HG03095 (cell line): ENCODE measurements at regions not wholly inside any gene's neighbourhood (a gene's known extent, or its start where the extent isn't known, plus 50 kb on each side); places are given as distances from the start of the nearest gene placed in this dataset.
A peak's percentile ranks its signal among the peaks of the same experiment; 100 is the strongest.
"Not testable (repeated sequence)": the region's sequence is repeated elsewhere in the genome, so short reads cannot be mapped to it uniquely, and the experiment has no call there.

Experiments
- ATAC-seq: cut with Tn5 transposase; IDR thresholded peaks from one replicate; pipeline ENCODE4 v1.9.1; 2021; ENCODE audit warnings: moderate library complexity; ENCODE audit not compliant: unreplicated experiment

DNA sequence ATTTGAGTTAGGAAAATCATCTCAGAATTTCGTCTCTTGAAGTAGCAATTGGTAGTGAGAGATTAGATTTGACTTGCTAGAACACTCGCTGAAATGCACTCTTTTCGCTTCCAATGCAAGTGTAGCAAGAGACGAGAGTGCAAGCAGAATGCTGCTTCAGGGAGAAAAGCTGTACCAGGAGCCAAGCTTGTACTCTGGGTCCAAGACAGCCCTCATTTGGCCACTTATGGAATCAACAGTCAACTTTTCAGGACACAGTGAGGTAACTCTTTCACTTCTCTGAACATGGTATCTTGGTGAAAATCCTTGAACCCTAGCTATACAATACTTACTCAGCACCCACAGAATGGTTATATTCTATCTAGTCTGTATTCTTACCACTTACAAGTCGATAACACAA, 107.6 kb upstream of the TERB2 start:
- ATAC-seq = not testable (repeated sequence)

DNA sequence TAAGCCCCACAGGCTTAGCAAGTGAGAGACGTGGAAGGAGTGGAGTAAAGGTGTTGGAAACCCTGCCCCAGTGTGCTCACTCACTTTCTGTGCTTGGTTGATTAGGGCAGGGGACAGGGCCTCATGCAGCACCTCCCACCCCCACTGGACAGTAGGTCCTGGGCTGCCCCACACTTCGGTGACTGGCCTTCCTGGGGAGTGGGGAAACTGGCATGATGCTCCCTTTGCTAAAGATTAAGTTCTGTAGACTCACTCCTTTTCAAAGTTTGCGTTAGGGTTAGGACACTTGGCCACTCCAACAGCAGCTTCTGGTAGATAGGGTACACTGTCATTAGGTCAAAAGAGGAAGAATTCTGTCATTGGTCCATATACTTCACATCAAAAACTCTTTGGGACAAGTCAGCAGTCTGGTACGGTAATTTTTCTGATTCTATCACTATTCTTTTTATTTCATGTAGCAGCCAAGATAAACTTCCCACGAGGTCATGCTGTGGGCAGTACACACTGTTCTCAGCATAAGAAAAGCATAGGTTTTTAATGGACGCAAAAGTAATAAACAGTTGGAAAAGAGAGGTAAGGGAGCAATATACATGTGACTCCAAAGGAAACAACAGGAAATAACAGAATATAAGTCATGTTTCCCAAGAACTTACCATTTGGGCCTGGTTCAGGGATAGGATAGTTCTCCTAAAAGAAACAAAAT, 106.6 kb upstream of the TERB2 start:
- not testable (repeated sequence) for ATAC-seq

DNA sequence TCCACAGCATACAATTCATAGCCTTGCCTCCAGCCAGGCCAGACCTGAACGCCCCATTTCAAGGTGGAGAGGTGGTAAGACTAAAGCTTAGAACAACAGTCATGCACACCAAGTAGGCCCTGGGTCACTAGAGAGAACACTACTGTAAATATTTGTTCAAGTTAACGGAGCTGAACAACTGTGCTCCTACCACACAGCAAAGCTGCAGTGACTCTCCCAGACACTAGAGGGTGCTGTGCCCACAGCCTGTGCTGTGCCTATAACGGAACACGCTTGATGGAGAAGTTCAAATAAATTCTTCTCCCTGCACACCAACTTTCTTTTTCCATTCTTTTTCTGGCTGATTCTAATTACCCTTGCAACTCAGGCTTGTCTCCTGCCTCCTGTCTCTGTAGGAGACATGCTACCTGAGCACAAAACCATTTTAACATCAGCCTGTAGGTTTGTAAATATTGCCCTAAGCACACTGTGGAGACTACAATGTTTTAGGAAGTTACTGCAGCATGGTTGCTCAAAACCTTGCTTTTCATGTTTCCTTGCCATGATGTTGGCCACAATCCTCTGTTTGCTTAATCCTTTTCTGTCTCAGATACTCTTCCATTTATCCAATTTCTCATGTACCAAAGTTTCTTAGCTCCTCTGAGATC, 103.1 kb upstream of the TERB2 start:
- peak; percentile 68 for ATAC-seq

DNA sequence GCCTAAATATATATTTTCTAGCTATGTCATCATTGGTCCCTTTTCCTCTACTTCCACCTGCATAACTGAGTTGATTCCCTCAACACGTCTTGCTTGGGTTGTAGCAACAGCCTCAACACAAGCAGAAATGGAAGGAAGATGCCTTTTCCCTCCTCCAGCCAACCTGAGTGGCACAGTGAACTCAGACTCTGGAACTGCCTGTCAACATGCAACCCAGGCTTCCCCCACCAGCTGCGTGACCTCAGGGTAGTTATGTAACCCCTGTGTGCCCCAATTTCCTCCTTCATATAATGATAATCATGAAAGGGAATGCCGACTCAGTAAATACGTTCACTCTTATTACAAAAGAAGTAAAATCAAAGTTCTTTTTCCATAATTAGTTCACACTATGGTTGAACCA, 101.8 kb upstream of the TERB2 start:
- ATAC-seq = not testable (repeated sequence)

DNA sequence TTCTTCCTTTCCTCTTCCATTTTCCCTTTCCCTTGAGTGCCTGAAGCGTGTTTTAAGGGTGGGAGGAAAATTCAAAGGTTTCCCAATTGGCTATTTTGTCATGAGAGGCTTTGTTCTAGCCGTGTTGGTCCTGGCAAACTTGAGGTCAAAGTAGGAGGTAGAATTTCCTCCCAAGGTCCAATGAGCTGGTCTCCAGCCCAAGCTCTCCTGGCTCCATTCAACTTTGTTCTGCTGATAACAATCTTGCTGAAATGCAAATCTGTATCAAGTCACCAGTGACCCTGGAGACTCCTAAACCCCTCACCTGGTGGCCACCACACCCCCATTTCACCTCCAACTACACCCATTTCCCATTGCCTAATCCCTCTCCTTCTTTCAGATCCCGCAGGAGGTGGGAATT, 100.2 kb upstream of the TERB2 start:
- ATAC-seq = not testable (repeated sequence)

DNA sequence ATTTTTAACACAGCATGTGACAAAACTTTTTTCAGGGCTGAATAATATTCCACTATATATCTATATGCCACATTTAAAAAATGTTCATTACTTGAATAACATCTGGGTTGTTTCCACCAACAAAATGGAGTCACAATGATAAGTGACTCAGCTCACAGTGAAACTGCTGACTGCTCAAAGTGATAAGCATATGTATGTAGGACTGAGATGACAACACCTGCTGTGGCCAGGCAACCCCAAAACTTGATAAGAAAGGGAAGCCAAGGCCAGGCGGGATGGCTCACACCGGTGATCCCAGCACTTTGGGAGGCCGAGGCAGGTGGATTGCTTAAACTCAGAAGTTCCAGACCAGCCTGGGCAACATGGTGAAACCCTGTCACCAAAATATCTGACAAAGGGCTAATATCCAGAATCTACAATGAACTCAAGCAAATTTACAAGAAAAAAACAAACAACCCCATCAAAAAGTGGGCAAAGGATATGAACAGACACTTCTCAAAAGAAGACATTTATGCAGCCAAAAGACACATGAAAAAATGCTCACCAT, 99.2 kb upstream of the TERB2 start:
- ATAC-seq = not testable (repeated sequence)

DNA sequence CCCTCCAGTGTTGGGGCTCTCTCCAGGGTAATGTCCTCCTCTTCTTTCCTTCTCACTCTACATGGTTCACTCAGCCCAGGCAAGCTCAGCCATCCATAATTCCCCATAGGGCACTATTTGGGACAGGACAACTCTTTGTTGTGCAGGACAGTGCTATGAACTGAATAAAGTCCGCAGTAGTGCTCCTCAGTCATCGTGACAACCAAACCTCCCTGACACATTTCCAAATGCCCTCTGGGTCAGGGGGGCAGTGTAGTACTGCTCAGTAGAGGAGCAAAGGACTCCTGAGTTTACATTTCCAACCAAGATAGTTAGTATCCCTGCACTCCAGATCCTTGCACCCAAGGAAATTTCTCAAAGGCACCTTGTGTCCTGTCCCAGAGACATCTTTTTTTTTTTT, 97.4 kb upstream of the TERB2 start:
- ATAC-seq = not testable (repeated sequence)

DNA sequence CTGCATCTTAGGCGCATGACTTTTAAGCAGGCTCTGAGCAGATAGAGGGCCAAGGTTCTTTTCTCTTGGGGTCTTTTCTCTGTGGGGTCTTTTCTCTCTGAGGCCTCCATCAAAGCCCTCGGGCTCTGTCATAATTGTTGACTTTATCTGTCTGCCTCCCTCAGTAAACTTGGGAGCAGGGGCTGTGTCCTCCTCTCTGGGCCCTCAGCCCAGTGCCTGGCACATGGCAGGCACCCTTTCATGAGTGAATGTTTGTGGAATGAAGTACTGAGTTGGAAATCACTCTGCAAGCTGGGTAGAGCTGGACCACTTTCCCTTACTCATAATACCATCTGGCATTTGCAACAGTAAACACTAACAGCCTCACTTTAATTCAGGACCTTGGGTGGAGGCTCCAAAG, 96.3 kb upstream of the TERB2 start:
- ATAC-seq = not testable (repeated sequence)

DNA sequence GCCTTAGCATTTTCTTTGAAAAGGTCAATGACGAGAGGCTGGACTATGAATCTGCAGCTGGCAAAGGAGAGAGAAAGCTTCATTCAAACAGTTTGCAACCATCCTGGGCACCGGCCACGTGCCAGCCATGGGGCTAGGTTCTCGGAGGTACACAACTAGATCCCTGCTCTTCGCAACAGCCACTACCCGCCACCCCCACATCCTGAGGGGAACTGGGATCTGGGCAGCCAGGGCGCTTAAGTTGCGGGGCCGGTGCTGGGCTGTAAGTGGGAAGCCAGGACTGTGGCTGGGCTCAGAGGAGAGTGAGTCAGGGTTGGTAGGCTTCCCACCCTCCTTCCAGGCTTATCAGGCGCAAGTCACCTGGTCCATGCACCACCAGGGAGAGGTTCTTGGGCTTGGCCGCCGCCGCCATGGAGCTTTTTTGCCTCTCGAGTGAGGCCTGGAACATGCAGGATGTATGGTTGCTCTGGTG, 95.0 kb upstream of the TERB2 start:
- no peak for ATAC-seq

DNA sequence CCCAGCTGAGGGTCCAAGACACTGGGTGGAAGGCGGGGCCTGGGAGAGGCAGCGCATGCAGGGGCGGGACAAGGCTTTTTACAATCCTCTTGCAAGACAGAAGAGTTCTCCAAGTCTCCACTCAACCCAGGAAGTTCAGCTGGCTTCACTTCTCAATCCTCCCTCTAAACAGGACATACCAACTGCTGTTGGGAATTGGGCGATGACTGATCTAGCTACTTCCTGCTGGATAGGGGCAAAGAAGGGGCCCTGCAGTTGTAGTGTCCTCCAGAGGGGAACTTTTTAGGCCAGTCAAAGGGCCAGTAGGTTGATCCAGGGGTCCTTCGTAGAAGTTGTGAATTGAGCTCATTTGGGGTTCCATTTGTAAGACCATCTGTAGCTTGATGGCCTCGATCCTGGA, 94.6 kb upstream of the TERB2 start:
- ATAC-seq = no peak

DNA sequence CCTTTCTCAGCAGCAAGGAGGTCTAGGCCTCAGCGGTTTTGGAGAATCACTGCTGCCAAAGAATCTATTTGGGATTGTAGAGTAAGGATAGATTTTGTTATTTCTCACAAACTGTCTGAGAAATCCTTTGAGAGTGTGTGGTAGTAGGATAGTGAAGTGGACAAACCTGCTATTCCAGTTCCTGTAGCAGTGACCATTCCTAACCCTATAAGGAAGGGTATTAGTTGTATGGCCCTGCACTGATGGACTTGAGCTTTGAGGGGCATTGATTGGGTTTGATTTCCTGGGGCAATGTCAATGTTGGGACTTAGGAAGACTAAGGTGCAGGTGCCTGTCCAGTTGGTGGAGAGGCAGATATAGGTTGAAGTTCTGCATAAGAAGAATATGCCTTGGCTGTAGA, 93.6 kb upstream of the TERB2 start:
- not testable (repeated sequence) for ATAC-seq

DNA sequence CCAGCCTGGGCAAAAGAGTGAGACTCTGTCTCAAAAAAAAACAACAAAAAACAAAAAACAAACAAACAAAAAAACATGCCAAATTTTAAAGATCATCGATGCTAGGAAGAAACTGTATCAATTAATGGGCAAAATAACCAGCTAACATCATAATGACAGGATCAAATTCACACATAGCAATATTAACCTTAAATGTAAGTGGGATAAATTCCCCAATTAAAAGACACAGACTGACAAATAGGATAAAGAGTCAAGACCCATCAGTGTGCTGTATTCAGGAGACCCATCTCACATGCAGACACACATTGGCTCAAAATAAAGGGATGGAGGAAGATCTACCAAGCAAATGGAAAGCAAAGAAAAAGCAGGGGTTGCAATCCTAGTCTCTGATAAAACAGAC, 88.4 kb upstream of the TERB2 start:
- ATAC-seq = not testable (repeated sequence)

DNA sequence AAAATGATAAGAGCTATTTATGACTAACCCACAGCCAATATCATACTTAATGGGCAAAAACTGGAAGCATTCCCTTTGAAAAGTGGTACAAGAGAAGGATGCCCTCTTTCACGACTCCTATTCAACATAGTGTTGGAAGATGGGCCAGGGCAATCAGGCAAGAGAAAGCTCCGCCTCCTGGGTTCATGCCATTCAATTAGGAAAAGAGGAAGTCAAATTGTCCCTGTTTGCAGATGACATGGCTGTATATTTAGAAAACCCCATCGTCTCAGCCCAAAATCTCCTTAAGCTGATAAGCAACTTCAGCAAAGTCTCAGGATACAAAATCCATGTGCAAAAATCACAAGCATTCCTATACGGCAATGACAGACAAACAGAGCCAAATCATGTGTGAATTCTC, 86.4 kb upstream of the TERB2 start:
- not testable (repeated sequence) for ATAC-seq

DNA sequence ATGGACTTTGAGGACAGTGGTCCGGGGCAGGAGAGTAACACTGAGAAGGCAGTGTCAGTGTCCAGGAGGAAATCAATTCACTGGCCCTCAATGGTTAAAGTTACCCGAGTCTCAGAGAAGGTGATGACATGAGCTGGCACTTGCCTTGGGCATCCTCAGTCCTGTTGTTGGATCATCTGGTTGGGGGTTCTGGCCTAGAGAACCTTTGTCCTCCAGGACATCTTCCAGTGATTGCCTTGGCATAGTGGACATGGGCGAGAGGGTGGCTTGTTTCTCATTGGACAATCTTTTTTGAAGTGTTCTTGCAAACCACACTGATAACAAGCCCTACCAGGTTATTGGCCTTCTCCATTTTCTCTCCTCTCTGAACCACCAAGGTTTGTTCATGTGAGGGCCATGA, 83.4 kb upstream of the TERB2 start:
- no peak for ATAC-seq

DNA sequence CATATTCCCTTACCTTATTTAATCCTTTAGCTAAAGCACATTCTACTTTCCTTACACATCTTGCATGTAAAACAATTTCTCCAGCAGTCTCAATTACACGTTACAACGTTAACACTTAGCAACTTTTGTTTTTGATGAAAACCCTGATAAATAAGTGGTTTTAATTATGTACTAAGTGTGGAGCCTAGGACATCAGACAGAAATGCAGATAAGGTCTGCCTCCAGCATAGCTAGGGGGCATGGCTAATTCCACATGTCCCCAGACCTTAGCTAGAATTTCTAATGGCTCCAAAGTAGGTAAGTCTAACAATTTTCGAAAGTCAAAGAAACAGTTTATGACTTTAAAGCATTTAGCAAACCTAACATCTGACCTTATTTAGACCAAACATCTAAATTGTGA, 77.4 kb upstream of the TERB2 start:
- no peak for ATAC-seq

DNA sequence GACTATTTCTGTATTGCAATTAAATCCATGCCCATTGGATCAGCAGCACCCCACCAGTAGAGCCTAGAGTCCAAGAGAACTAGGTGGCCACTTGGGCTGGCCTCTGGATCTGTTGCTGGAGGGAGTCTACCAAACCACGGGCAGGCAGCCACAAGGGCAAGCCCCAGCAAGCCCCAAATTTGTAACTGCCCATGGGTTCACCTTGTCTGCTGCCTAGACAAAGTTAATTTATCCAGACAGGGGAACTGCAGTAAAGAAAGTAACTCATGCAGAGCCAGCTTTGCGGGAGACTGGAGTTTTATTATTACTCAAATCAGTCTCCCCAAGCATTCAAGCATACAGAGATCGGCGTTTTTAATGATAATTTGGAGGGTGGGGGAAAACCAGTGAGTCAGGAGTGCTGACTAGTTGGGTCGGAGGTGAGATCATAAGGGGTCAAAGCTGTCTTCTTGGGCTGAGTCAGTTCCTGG, 74.0 kb upstream of the TERB2 start:
- ATAC-seq = peak; percentile 77

DNA sequence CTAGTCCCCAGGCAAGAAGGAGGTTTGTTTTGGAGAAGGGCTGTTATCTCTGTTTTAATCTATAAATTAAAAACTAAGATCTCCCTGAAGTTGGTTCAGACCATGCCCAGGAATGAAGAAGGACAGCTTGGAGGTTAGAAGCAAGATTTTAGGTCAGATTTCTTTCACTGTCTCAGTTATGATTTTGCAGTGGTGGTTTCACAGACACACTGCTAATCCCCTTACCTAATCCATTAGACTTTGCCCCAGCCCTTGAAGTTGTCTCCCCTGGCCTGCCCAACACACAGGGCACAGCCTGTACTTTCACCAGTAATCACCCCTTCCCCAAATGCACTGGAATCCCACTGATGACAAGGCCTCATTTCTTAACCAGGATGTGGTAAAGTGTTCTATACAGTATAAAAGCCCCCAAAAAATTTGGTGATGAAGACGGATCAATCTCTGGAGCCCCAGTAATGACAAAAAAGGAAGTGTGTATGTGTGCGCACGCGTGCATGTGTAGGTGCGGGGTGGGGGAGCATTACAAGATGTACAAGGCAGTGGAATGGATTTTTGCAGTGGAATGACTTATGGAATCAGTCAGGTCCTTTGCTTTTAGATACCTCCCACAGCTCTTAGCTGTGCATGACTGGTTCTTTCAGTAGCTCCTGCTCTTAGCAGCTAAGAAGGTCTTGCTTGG, 73.1 kb upstream of the TERB2 start:
- no peak for ATAC-seq

DNA sequence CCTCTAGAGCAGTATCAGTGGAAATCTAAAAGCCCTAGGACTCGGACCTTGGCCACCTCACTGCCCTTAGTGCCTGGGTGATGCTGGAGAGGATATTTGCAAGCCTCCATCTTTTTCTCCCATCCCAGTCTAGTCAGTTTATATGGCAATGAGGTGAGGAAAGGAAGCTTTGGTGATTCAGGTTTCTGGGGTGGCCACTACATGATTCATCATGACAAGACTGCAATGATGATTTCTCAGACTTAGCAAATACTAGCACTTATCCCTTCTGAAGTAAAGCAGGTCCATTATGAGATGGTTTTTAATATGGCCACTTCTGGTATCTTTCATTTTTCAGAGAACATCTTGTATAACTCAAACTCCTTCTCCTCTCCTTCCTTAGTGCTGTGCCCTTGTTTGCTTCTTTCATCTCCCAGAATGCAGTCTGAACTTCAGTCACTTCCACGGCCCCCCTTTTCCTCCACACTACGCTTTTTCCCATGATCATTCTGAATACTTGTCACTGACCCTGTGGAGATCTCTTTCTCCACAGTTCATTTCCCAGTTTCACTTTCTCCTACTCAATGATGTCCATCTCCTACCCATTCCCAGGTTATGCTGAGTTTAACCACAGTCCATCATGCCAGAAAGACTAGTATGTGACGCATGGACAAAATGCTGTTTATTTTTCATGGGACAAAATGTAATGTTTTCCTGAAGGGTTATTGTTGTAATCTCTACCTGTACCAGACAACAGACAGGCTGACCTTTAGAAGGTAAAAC, 57.4 kb upstream of the TERB2 start:
- not testable (repeated sequence) for ATAC-seq

DNA sequence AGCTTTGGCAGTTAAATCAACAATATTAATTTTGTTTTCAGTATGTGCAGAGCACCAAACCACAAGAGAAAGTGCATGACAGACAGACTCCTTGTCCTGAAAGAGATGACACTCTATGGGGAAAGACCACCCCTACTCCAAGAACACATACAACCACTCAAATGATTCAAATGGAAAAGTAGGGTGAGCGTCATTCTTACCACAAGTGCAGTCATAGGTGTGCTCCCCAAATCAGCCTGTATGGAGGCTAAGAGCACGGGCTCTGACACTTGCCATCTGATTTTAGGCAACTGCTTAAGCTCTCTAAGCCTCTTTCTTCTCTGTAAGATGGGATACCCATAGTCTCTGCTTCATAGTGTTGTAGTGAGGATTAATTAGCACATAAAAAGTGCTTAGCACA, 56.7 kb upstream of the TERB2 start:
- not testable (repeated sequence) for ATAC-seq

DNA sequence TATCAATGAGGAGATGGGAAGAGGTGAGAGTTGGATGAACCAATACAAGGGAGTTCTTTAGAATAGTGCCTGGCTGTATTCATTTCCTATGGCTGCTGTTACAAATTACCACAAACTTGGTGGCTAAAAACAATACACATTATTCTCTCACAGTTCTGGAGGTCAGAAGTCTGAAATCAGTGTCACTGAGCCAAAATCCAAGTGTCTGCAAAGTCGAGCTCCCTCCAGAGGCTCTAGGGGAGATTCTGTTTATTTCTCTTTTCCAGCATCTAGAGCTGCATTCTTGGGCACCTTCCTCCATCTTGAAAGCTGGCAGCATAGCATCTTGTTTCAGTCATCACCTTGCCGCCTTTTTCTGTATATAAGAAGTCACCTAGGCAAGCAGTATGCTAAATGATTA, 55.7 kb upstream of the TERB2 start:
- ATAC-seq = not testable (repeated sequence)

DNA sequence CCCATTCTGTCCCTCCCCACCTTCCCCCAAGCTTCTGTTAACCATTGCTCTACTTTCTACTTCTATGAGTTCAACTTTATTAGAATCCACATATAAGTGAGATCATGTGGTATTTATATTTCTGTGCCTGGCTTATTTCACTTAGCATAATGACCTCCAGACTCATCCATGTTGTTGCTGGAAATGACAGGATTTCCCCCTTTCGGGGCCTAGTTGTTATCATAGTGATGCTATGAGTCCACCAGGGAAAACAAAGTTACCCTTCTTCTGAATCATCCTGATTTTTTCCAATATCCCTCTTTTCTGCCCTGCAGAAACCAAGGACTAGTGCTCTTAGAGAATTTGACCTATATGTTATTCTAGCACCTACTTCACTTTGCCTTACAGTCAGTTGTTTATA, 53.2 kb upstream of the TERB2 start:
- ATAC-seq = not testable (repeated sequence)
